ENCODE measurements at regions not wholly inside any gene's neighbourhood (a gene's known extent, or its start where the extent isn't known, plus 50 kb on each side); places are given as distances from the start of the nearest gene placed in this dataset.

- no peak overlapping the region for H2AFZ ChIP-seq (ENCODE audit: low read length)
- H4K91ac ChIP-seq (replicated peaks; ENCODE audit: insufficient read length, low read length), result no peak overlapping the region
- no peak for FAIRE-seq
- no peak overlapping the region for H4K5ac ChIP-seq (ENCODE audit: insufficient read length, low read depth, low read length)
- H3K14ac ChIP-seq (ENCODE audit: insufficient read length), result no peak overlapping the region
- H2BK20ac ChIP-seq (ENCODE audit: low read length), result no peak overlapping the region
- no peak overlapping the region for H2BK12ac ChIP-seq (ENCODE audit: low read depth, low read length)
- H3K4me2 ChIP-seq (ENCODE audit: insufficient read depth in 1 of 2, low read depth in 2 of 2, low read length in 2 of 2), result no peak overlapping the region
- no peak for DNase-seq (ENCODE audit: low read depth in 1 of 2, low spot score in 2 of 2)
- no peak overlapping the region for H4K8ac ChIP-seq (ENCODE audit: extremely low read depth, insufficient read depth, low read length)
- no peaks in the 10 kb centered on the region for H3K79me2 ChIP-seq (ENCODE audit: control insufficient read depth in 1 of 2, insufficient read depth in 2 of 2, low read length in 2 of 2)
- 83% methylated on average over 1 of the region's 1 CpG; no CpG with 5 or more reads in 1 of the 2 experiments for WGBS, 2 experiments (ENCODE audit: extremely low coverage in 1 of 2, insufficient coverage in 1 of 2, insufficient read length in 1 of 2, insufficient replicate concordance in 2 of 2, low coverage in 1 of 2, low lambda C conversion rate in 2 of 2, missing lambda C conversion rate in 1 of 2)
- no peak overlapping the region for H2BK5ac ChIP-seq (ENCODE audit: low read depth, low read length)
- no peak overlapping the region for H3K4me3 ChIP-seq (ENCODE audit: extremely low read depth in 1 of 4, insufficient read depth in 2 of 4, low read depth in 3 of 4, low read length in 4 of 4)
- H3K79me1 ChIP-seq (ENCODE audit: low read depth, low read length), result no peaks in the 10 kb centered on the region
- no peak overlapping the region for H3K56ac ChIP-seq (replicated peaks; ENCODE audit: insufficient read length, low read depth, low read length)
- no peak for TF ChIP-seq USF2 (IDR thresholded peaks at IDR 0.05; ENCODE audit: low read length)
- no peak for TF ChIP-seq SIN3A (conservative IDR thresholded peaks at IDR 0.05 in 1 of 2, IDR thresholded peaks at IDR 0.05 in 1 of 2; ENCODE audit: low read depth in 1 of 2, low read length in 2 of 2)
- no peak for TF ChIP-seq EGR1 (IDR thresholded peaks at IDR 0.05; ENCODE audit: borderline replicate concordance, low read depth, low read length)
- TF ChIP-seq TBP (IDR thresholded peaks at IDR 0.05; ENCODE audit: low read depth, low read length), result no peak
- no peak for TF ChIP-seq YY1 (IDR thresholded peaks at IDR 0.05; ENCODE audit: low read depth, low read length)
- no peak for TF ChIP-seq CHD1 (IDR thresholded peaks at IDR 0.05; ENCODE audit: low read depth, low read length)
- no peak for TF ChIP-seq JUND (IDR thresholded peaks at IDR 0.05; ENCODE audit: low read length)
- TF ChIP-seq SIX5 (IDR thresholded peaks at IDR 0.05; ENCODE audit: low read depth, low read length), result no peak
- no peak for TF ChIP-seq MAFK (IDR thresholded peaks at IDR 0.05; ENCODE audit: low read depth, low read length)
- H3K9ac ChIP-seq (replicated peaks in 1 of 4; ENCODE audit: extremely low read depth in 1 of 4, low read depth in 3 of 4, low read length in 3 of 4), result no peak overlapping the region
- CTCF ChIA-PET (ENCODE audit: partially characterized antibody), result no interaction called here
- POLR2A ChIA-PET (ENCODE audit: partially characterized antibody), result no interaction called here
- H3K23me2 ChIP-seq (ENCODE audit: low read depth, low read length), result peaks cover 2% of the 10 kb centered on the region; the same call in 1 of the 2 replicates
- H3K27me3 ChIP-seq (replicated peaks in 1 of 4; ENCODE audit: control insufficient read depth in 3 of 4, extremely low read depth in 1 of 4, insufficient read depth in 3 of 4, low read length in 3 of 4), result no peaks in the 10 kb centered on the region
- no peak overlapping the region for H3K18ac ChIP-seq (ENCODE audit: extremely low read depth, low read length)
- no peak overlapping the region for H3K27ac ChIP-seq (ENCODE audit: low read depth, low read length)
- no peak overlapping the region for H2AK5ac ChIP-seq (ENCODE audit: low read depth, low read length)
- H3K4me1 ChIP-seq (replicated peaks in 1 of 4; ENCODE audit: control insufficient read depth in 3 of 4, insufficient read depth in 4 of 4, low read length in 3 of 4), result no peaks in the 10 kb centered on the region
- H3K23ac ChIP-seq (ENCODE audit: insufficient read length), result no peak overlapping the region
- H3K9me3 ChIP-seq (ENCODE audit: insufficient read depth in 2 of 2, low read depth in 1 of 2, low read length in 1 of 2), result no peaks in the 10 kb centered on the region
- no peaks in the 10 kb centered on the region for H4K20me1 ChIP-seq (replicated peaks in 1 of 2; ENCODE audit: control insufficient read depth in 1 of 2, insufficient read depth in 2 of 2, low read length in 2 of 2)
- H3K36me3 ChIP-seq (ENCODE audit: control insufficient read depth in 2 of 4, insufficient read depth in 4 of 4, low read length in 3 of 4), result no peaks in the 10 kb centered on the region
- no peak overlapping the region for H3K4ac ChIP-seq (replicated peaks; ENCODE audit: insufficient read length, low read depth, low read length)
- no peak overlapping the region for H2BK120ac ChIP-seq (replicated peaks; ENCODE audit: low read depth, low read length)
- H2BK15ac ChIP-seq (ENCODE audit: low read length), result no peak overlapping the region
These were observed 368.1 kb downstream of the KCNN2 start for GRCh38 chr5:114729986-114730385.

Measured in H1 (cell line).